SU-DHL-6 (cell line): ENCODE measurements at regions not wholly inside any gene's neighbourhood (a gene's known extent, or its start where the extent isn't known, plus 50 kb on each side); places are given as distances from the start of the nearest gene placed in this dataset.

Experiments used
- H2AFZ ChIP-seq: fragments of 200-600 bp; sonication (generic); 2 replicates; pipeline ENCODE4 v1.6.1; 2014; ENCODE audit warnings: low read depth, mild to moderate bottlenecking, moderate library complexity, mixed read lengths, antibody characterized with exemption, low read length; ENCODE audit not compliant: severe bottlenecking
- H3F3A ChIP-seq: fragments of 200-600 bp; shearing (Covaris generic); 2 replicates; pipeline ENCODE4 v1.6.0; 2016; ENCODE audit warnings: antibody characterized with exemption, mild to moderate bottlenecking; ENCODE audit not compliant: insufficient read depth
- H3K27ac ChIP-seq: fragments of 200-600 bp; sonication (generic); 2 replicates; pipeline ENCODE4 v1.5.1; 2016; ENCODE audit warnings: low read depth, mild to moderate bottlenecking, low read length, moderate library complexity, mixed read lengths
- H3K27me3 ChIP-seq: fragments of 200-600 bp; sonication (generic), shearing (Covaris generic); 2 replicates; pipeline ENCODE4 v1.6.0; 2014; ENCODE audit warnings: mild to moderate bottlenecking, low read length
- H3K36me3 ChIP-seq: fragments of 200-600 bp; sonication (generic); 2 replicates; pipeline ENCODE4 v1.6.1; 2014; ENCODE audit warnings: mild to moderate bottlenecking, low read length, mixed read lengths
- H3K4me2 ChIP-seq: fragments of 300-600, 200-600 bp; shearing (Covaris generic), sonication (generic); 2 replicates; pipeline ENCODE4 v1.6.0; 2014; ENCODE audit warnings: low read length, low read depth, mild to moderate bottlenecking; ENCODE audit not compliant: poor library complexity, severe bottlenecking
- H3K4me3 ChIP-seq: fragments of 200-600 bp; sonication (generic); 2 replicates; pipeline ENCODE4 v1.5.1; 2014; ENCODE audit warnings: antibody characterized with exemption, low read length, mild to moderate bottlenecking, mixed read lengths; ENCODE audit not compliant: insufficient read depth, poor library complexity, severe bottlenecking
- H3K79me2 ChIP-seq: fragments of 200-600 bp; sonication (generic); 2 replicates; pipeline ENCODE4 v1.6.1; 2014; ENCODE audit warnings: mild to moderate bottlenecking, low read length, moderate library complexity; ENCODE audit not compliant: insufficient read depth
- H3K9ac ChIP-seq: fragments of 200-600 bp; sonication (generic); 2 replicates; pipeline ENCODE4 v1.7.0; 2014; ENCODE audit warnings: mild to moderate bottlenecking, low read length
- H3K9me2 ChIP-seq: fragments of 200-600 bp; sonication (generic); replicated peaks from 2 replicates; pipeline ENCODE4 v1.6.1; 2014; ENCODE audit warnings: low read length; ENCODE audit not compliant: insufficient read depth
- H3K9me3 ChIP-seq: fragments of 200-600 bp; sonication (generic); 2 replicates; pipeline ENCODE4 v1.6.1; 2014; ENCODE audit warnings: low read length, mixed read lengths; ENCODE audit not compliant: insufficient read depth
- H4K20me1 ChIP-seq: fragments of 200-600 bp; sonication (generic); 2 replicates; pipeline ENCODE4 v1.6.1; 2014; ENCODE audit warnings: low read depth, mild to moderate bottlenecking, antibody characterized with exemption, low read length, moderate library complexity, mixed read lengths
- EZH2phosphoT487 ChIP-seq: fragments of 200-600 bp; sonication (generic), shearing (Covaris generic); conservative IDR thresholded peaks from 2 replicates; pipeline ENCODE4 v1.6.1; 2018; ENCODE audit warnings: mild to moderate bottlenecking, antibody characterized with exemption, low read length, moderate library complexity, mixed read lengths
- TF ChIP-seq, protein P1 (sequence below): fragments of 200-600 bp; sonication (generic); IDR thresholded peaks from one replicate; pipeline ENCODE4 v1.5.1; 2017; ENCODE audit warnings: antibody characterized with exemption, mild to moderate bottlenecking, low read length, moderate library complexity; ENCODE audit not compliant: insufficient read depth, poor library complexity, severe bottlenecking

DNA sequence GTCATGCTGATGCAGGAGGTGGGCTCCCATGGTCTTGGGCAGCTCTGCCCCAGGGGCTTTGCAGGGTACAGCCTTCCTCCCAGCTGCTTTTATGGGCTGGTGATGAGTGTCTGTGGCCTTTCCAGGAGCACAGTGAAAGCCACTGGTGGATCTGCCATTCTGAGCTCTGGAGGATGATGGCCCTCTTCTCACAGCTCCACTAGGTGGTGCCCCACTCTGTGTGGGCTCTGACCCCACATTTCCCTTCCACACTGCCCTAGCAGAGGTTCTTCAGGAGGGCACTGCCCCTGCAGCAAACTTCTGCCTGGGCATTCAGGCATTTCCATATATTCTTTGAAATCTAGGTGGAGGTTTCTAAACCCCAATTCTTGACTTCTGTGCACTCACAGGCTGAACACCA is 1188.6 kb downstream of the MRPL39 start:
- no peak overlapping the region for H2AFZ ChIP-seq
- H3K79me2 ChIP-seq, result no peaks in the 10 kb centered on the region
- no peak overlapping the region for H3K9ac ChIP-seq
- H4K20me1 ChIP-seq, result no peaks in the 10 kb centered on the region
- no peak overlapping the region for H3K4me2 ChIP-seq
- no peak overlapping the region for H3K27ac ChIP-seq
- no peaks in the 10 kb centered on the region for H3K9me2 ChIP-seq
- TF ChIP-seq, protein P1, sequence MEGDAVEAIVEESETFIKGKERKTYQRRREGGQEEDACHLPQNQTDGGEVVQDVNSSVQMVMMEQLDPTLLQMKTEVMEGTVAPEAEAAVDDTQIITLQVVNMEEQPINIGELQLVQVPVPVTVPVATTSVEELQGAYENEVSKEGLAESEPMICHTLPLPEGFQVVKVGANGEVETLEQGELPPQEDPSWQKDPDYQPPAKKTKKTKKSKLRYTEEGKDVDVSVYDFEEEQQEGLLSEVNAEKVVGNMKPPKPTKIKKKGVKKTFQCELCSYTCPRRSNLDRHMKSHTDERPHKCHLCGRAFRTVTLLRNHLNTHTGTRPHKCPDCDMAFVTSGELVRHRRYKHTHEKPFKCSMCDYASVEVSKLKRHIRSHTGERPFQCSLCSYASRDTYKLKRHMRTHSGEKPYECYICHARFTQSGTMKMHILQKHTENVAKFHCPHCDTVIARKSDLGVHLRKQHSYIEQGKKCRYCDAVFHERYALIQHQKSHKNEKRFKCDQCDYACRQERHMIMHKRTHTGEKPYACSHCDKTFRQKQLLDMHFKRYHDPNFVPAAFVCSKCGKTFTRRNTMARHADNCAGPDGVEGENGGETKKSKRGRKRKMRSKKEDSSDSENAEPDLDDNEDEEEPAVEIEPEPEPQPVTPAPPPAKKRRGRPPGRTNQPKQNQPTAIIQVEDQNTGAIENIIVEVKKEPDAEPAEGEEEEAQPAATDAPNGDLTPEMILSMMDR, result no peak
- no peak for TF ChIP-seq EZH2phosphoT487
- no peaks in the 10 kb centered on the region for H3F3A ChIP-seq
- H3K9me3 ChIP-seq, result 0 out of 2 replicates have a peak, but pooled peaks cover 11% of the 10 kb centered on the region
- H3K4me3 ChIP-seq, result no peak overlapping the region
- H3K27me3 ChIP-seq, result no peaks in the 10 kb centered on the region
- H3K36me3 ChIP-seq, result no peaks in the 10 kb centered on the region

DNA sequence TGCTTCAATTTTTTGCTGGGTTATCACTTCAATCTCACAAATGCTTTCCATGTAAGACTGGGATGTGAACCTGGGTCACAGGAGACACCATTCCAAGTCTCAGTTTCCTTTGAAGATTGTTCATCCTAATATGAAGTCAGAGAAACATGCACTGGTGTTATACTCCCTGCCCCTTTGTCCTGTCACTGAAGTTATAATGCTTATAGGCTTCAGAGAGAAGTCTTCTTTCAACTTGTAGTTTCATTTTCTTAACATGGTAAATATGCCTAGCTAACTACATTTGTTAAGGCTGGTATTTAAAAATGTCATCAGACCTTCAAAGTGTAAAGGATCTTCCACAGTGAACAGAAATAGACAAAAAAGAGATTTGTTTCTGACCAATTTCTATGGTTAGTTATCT is 1195.9 kb downstream of the MRPL39 start:
- TF ChIP-seq, protein P1, result no peak
- Histone ChIP-seq H3K9ac (no peak overlapping the region), H3K9me2 (no peaks in the 10 kb centered on the region), H2AFZ (peak overlapping the region; percentile 39), H3K79me2 (no peaks in the 10 kb centered on the region), H3K27ac (no peak overlapping the region), H4K20me1 (no peaks in the 10 kb centered on the region), H3K9me3 (no peaks in the 10 kb centered on the region), H3K4me3 (no peak overlapping the region), H3K4me2 (no peak overlapping the region), H3K36me3 (no peaks in the 10 kb centered on the region), H3K27me3 (no peaks in the 10 kb centered on the region), H3F3A (no peaks in the 10 kb centered on the region)

DNA sequence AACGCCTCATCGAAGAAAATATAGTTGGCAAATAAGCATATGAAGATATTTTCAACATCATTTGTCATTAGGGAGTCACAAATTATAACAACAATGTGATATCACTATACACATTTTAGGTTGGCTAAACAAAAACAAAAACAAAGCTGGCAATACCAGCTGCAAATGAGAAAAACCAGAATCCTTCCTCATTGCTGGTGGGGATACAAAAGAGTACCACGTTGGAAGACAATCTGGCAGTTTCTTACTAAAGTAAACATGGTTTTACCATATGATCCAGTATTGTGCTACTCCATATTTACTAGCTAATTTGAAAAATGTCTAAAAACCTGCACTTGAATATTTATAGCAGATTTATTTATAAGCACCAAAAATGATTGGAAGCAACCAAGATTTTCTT is 1204.1 kb downstream of the MRPL39 start:
- H3K4me3 ChIP-seq, result no peak overlapping the region
- H3K27ac ChIP-seq, result no peak overlapping the region
- H3K9me2 ChIP-seq, result no peaks in the 10 kb centered on the region
- no peak overlapping the region for H2AFZ ChIP-seq
- no peaks in the 10 kb centered on the region for H3K27me3 ChIP-seq
- H3K9ac ChIP-seq, result no peak overlapping the region
- H3K36me3 ChIP-seq, result no peaks in the 10 kb centered on the region
- H3K9me3 ChIP-seq, result no peaks in the 10 kb centered on the region
- H3F3A ChIP-seq, result no peaks in the 10 kb centered on the region
- no peak overlapping the region for H3K4me2 ChIP-seq
- TF ChIP-seq, protein P1, result no peak
- TF ChIP-seq EZH2phosphoT487, result no peak
- no peaks in the 10 kb centered on the region for H3K79me2 ChIP-seq
- H4K20me1 ChIP-seq, result no peaks in the 10 kb centered on the region

DNA sequence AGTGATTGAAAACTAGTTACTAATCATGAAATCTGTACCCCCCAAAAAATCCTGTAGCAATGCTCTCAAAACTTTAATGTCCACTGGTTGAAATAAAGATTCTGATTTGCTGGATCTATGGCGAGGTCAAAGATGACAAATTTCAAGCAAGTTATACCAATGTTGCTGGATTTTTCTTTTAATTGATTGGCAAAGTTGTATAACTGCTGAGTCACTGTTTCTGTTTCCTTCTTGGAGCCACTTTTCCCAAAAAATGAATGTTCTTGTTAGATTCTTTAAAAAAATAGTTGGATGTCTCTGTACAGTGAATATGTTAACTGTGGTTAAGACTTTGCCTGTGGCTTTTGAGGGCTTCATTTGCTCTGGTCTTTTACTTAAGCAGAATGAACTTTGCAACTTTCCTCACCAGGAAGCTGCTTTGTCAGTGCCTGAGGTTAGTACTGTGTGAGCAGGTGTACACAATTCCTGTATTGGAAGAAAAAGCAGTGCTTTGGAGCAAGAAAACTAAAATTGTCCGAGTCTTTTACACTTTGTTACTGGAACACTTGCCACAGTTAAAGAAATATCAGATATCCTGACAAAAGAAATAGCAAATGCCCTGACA is 1211.9 kb downstream of the MRPL39 start:
- Histone ChIP-seq H3K4me3 (no peak overlapping the region), H3F3A (no peaks in the 10 kb centered on the region), H3K9me2 (no peaks in the 10 kb centered on the region), H3K9ac (no peak overlapping the region), H3K79me2 (no peaks in the 10 kb centered on the region), H3K36me3 (no peaks in the 10 kb centered on the region), H3K4me2 (no peak overlapping the region), H4K20me1 (no peaks in the 10 kb centered on the region), H3K27me3 (no peaks in the 10 kb centered on the region), H3K9me3 (no peaks in the 10 kb centered on the region), H2AFZ (peak overlapping the region; percentile 93), H3K27ac (no peak overlapping the region)
- TF ChIP-seq EZH2phosphoT487, result no peak
- TF ChIP-seq, protein P1, result no peak
